Umbilical cord (tissue), 1 donor: ENCODE measurements at regions not wholly inside any gene's neighbourhood (a gene's known extent, or its start where the extent isn't known, plus 50 kb on each side); places are given as distances from the start of the nearest gene placed in this dataset.
"Not testable (repeated sequence)": the region's sequence is repeated elsewhere in the genome, so short reads cannot be mapped to it uniquely, and the experiment has no call there.

ENCODE experiments used
- DNase-seq: peaks from one replicate; pipeline ENCODE4 v3.0.0-alpha.2; 2015; ENCODE audit warnings: low spot score

DNA sequence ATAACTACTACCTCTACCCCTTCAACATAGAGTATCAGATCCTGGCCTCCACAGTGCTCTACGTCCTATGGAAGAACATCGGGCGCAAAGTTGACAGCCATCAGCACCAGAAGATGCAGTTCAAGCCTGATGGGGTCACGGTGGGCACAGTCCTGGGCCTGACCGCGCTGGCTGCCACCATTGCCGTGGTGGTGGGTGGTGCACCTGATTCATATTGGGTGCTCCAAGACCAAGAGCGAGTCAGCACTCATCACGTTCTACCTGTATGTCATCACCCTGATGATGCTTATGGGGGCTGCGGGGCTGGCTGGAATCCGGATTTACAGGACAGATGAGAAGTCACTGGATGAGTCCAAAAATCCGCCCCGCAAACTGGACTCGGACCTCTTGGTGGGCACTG lies 846.4 kb downstream of the RPIA start:
- not testable (repeated sequence) for DNase-seq

DNA sequence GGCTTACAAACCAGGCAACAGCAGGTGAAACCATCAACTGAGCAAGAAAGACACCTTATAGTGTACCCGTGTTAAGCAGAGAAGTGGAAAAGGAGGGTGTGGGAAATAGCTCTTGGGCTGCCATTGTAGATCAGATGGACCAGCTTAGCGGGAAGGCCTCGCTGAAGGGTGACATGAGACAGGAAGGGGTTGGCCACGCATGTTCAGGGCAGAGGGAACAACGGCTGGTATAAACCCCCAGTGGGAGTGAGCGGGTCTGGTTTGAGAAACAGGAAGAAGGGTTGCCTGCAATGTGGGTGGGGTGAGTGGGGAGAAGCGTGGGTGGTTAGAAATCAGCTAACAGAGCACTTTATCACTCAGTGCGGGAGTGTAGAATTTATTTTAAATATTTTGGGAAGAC lies 852.6 kb downstream of the RPIA start:
- DNase-seq: not testable (repeated sequence)

DNA sequence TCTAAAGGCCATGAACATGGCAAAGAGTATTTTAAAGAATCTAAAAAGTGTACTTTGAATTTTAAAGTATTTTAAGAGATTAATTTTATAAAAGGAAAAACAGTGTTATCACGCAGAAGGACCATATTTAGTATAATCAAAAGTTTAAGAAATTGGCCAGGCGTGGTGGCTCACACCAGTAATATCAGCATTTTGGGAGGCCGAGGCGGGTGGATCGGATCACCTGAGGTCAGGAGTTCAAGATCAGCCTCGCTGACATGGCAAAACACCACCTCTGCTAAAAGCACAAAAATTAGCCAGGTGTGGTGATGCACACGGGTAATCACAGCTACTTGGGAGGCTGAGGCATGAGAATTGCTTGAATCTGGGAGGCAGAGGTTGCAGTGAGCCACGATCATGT lies 887.7 kb downstream of the RPIA start:
- not testable (repeated sequence) for DNase-seq

DNA sequence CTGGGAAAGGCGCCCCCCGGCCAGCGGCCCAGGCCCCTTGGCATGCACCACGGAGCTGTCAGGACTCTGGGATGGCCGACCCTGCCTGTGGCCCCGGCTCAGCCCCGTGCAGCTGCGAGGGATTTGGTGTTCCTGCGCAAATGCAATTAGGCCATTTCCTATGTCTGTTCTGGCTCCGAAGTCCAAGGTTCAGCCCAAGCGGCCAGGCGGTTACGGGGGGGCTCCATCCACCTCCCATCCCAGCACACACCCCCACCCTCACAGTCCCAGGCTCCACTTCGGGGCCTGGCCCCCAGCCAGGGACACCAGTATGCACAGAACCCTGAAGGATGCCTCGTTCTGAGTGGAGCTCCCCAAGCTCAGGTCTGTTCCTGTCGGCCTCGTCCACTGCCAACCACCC lies 891.3 kb downstream of the RPIA start:
- DNase-seq: peak; percentile 32

DNA sequence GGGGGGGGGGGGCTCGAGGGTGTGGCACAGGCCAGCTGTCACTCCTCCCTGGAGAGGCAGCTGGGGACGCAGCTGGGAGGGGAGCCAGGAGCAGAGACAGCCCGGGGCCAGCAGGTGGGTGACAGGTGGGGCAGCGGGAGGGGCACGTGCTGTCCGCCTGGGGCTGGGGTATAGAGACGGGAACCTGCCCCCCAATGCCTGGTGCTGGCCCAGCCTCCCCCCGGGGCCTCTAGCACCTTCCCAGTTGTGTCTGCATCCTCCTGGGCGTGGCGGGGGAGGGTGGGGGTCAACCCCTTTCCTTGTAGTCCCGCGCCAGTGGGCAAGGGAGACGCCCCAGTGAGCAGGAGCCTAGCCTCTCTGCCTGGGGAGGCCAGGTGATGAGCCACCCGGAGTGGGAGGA lies 892.6 kb downstream of the RPIA start:
- not testable (repeated sequence) for DNase-seq

DNA sequence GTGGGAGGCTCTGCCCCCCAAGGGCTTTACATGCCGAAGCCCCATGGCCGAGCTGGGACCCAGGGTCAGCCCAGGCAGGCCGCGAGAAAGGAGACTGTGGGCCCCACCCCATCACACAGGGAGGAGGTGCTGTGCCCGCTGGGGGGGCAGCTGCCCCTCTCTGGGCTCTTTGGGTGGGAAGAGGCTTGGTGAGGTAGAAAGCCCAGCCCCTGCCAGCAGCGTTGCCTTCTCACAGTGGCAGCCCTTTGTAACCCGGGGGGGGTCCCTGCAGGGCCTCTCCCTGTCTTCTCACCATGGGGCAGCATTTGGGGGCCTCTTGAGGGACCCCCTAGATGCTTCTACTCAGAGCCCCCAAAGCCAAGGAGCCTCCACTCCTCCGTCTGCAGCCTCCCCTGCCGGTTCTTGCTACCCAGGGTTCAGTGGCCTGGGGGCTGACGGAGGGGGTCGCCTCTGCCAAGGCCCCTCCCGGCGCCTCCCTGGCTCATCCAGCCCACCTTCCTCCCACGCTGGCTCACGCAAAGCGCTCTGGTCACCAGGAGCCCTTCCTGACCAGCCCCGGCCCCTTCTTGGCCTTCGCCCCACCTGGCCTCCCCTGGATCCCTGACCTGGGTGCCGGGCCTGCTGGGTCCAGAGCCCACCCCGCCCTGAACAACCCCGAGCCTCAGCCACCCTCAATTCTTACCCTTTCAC lies 893.5 kb downstream of the RPIA start:
- DNase-seq: not testable (repeated sequence)

DNA sequence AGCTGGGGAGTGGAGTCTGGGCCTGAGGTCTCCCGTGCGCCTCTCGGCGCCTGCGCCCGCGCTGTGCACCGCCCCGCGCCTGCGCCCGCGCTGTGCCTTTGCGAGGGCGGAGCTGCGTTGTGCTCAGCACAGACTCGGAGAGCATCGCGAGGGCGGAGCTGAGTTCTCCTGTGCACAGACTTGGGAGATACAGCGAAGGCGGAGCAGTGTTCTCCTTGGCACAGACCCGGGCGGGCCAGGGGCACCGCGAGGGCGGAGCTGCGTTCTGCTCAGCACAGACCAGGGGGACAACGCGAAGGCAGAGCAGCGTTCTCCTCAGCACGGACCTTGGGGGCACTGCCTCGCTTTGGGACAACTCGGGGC lies 894.1 kb downstream of the RPIA start:
- DNase-seq: peak; percentile 82

DNA sequence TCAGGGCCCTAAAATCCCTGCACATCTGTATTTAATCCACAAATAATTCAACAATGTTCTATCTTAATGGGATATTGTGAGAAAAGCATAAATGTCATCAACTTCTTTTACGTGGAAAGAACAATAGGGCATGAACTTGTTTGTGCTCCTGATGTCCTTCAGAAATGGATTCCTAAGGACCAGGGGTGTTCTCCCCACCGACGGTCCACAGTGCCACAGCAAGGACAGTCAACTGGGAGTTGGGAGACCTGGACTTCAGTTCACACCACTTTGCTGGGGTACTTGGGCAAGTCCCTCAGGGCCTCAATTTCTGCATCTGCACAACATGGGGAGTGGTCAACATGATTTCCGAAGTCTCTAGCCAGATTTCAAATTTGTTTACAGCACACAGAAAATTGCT lies 908.4 kb downstream of the RPIA start:
- DNase-seq: not testable (repeated sequence)

DNA sequence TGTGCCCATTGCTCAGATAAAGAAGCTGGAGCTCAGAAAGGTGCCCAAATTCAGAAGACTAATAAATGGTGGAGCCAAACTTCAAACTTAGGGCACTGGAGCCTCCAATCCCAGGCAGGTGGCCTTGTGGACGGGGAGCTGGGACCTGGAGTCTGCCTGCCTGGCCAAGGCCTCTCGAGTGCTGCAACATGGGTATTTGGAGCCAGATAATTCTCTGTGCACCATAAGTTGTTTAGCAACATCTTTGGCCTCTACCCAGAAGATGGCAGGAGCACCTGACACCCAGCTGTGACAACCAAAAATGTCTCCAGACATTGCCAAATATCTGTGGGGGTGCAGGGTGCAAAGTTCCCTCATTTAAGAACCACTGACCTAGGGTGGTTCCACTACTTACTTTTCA lies 915.0 kb downstream of the RPIA start:
- DNase-seq: not testable (repeated sequence)

DNA sequence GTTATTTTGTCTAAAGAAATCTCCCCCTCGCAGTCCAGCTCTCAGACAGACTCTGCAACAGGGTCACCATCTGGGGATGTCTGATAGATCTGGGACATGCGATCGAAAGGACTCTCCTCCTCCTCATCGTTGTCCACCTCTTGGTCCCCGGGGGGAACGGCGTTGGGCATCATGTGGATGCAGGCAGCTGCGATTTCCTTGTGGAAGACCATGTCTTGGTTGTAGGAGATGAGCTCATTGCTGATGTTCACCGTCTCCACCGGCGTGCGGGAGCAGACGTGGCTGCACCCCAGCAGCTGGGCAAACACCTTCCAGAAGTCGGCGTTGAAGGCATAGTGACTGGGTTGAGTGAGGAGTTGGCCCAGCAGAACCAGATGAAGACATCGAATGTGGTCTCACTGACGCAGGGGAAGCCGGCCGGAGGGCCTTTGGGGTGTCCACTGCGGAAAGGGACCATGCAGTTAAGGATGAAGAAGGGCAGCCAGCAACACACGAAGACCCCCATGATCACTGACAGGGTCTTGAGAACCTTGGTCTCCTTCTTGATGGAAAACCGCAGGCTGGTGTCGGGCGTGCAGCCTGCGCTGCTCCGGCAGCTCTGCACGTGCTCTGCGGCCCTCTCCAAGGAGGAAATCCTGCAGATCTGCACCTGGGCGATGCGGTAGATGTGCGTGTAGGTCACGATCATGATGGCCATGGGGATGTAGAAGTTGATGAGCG lies 918.9 kb downstream of the RPIA start:
- not testable (repeated sequence) for DNase-seq

DNA sequence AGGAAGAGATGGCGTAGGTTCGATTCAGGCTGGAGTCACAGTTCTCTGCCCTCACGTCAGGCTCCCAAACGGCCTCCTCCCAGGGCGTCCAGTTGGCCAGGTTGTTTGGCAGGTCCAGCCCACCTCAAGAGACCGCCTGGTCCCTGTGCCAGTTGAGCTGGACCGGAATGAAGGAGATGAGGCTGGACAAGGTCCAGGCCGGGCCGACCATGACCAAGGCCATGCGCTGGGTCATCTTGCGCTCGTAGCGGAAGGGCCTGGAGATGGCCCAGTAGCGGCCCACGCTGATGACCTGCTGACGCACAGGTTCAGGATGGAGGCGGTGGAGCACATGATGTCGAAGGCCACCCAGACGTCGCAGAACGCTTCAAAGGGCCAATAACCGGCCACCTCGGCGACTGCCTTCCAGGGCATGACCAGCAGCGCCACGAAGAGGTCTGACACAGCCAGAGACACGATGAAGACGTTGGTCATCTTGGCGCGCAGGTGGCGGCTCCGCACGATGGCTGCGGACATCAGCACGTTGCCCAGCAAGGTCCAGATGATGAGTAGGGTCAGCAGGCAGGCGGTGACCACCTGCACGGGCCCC lies 919.5 kb downstream of the RPIA start:
- DNase-seq: not testable (repeated sequence)

DNA sequence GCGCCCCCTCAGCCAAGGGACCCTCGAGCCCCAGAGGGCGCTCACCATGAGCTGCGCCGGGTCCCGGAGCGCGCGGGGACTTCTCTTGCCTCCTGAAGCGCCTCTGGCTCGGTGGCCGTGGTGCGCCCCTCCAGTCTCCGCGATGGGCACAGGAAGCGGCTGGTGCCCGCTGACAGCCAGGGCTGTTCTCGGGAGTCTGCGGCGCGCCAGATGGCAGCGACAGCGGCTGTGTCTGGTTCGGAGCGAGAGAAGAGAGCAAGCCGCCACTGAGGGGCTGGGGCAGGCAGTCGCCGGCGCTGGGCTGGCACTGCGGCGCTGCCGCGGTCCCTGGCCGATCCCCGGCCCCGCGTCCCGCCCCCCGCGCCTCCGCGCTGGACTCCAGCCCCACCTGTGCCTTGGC lies 920.2 kb downstream of the RPIA start:
- DNase-seq: not testable (repeated sequence)

DNA sequence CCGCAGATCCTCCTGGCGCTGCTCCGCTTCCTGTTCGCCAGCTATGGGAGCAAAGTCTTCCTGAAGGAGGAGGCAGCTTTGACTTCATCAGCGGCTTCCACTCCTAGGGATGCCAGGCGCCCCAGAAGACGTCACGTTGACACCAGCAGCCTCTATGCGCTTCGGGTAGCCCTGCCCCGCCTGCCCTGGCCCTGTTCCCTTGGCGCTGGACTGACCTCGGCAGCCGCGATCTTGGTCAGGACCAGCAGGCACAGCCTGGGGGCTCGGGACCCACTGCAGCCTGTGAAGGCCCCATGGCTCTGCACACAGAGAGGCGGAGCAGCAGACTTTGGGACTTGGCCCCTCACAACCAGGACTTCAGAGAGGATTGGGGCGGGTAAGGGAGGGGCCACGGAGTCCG lies 957.8 kb downstream of the RPIA start:
- not testable (repeated sequence) for DNase-seq

DNA sequence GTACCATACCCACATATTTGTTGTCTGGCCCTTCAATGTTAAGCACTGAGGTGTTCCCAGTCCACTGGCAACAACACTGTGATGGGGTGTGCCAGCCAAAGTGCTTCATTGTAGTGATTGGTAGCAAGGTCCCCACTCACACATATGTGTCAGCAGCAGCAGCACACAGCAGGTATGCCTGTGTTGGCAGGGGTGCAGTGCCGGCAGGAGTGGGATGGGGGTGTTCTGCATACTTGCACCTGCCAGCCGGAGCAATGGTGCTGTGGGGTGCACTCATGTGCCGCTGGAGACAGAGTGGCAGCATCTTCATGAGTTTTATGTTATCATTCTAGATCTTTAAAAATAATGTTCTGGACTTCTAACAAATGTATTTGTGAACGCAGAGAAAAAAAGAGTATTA lies 987.8 kb downstream of the RPIA start:
- not testable (repeated sequence) for DNase-seq
